Testis (tissue), 2 donors: ENCODE measurements at regions not wholly inside any gene's neighbourhood (a gene's known extent, or its start where the extent isn't known, plus 50 kb on each side); places are given as distances from the start of the nearest gene placed in this dataset.

Experiments
- DNase-seq: peaks from one replicate; pipeline ENCODE4 v3.0.0-alpha.2; 2019
- H3K27ac ChIP-seq, 2 donors: fragments of 200-600 bp; sonication (generic); one replicate each; pipeline ENCODE4 v1.5.1; 2019
- H3K27me3 ChIP-seq: fragments of 200-600 bp; sonication (generic); one replicate; pipeline ENCODE4 v1.5.1; 2019
- H3K36me3 ChIP-seq: fragments of 200-600 bp; sonication (generic); one replicate; pipeline ENCODE4 v1.5.1; 2017; ENCODE audit warnings: low read depth; ENCODE audit errors: missing control alignments
- H3K4me1 ChIP-seq: fragments of 200-600 bp; sonication (generic); one replicate; pipeline ENCODE4 v1.5.1; 2019
- H3K4me3 ChIP-seq, 2 donors: fragments of 200-600 bp; sonication (generic); one replicate each; pipeline ENCODE4 v1.5.1; 2017 to 2019
- H3K9me3 ChIP-seq: fragments of 200-600 bp; sonication (generic); one replicate; pipeline ENCODE4 v1.5.1; 2017
- CTCF ChIP-seq, 3 experiments: fragments of 450-650 bp in 2 of 3; fragments of 200-600 bp in 1 of 3; sonication (generic) in 1 of 3; IDR thresholded peaks; one replicate each; pipeline ENCODE4 v1.5.1; 2016 to 2019; ENCODE audit warnings: antibody characterized with exemption in 3 of 3, mild to moderate bottlenecking in 2 of 3, moderate library complexity in 1 of 3
- POLR2A ChIP-seq: fragments of 450-650 bp; IDR thresholded peaks from one replicate; pipeline ENCODE4 v1.6.1; 2017; ENCODE audit warnings: antibody characterized with exemption, mild to moderate bottlenecking, moderate library complexity
- whole genome bisulfite sequencing, 2 donors: methylation state at CpG; one replicate each; pipeline ENCODE4 v1.1.5; 2018; 5-methylcytosine and 5-hydroxymethylcytosine counted together
- intact Hi-C: fragments of 100-400 bp; cut with DNase I; formaldehyde crosslinking; loops from one replicate; pipeline ENCODE4 v1.15.1; 2023; ENCODE audit warnings: low total_unique reads

- H3K9me3 ChIP-seq: no peaks in the 10 kb centered on the region
- no peaks in the 10 kb centered on the region for H3K4me1 ChIP-seq
- no peaks in the 10 kb centered on the region for H3K27me3 ChIP-seq
- 92 to 96% methylated on average over 3 of the region's 3 CpGs for WGBS, 2 donors
- no peak for DNase-seq
- intact Hi-C loops: no loop called here
- TF ChIP-seq POLR2A: no peak
- TF ChIP-seq CTCF (IDR thresholded peaks at IDR 0.05): no peak
- no peak overlapping the region for H3K27ac ChIP-seq
- no peak overlapping the region for H3K4me3 ChIP-seq
- no peaks in the 10 kb centered on the region for H3K36me3 ChIP-seq
Observed at GRCh38 chr5:142387024-142387682, 62.3 kb upstream of the SPRY4 start.

- TF ChIP-seq CTCF (IDR thresholded peaks at IDR 0.05) (no peak), POLR2A (no peak)
- Histone ChIP-seq H3K36me3 (no peaks in the 10 kb centered on the region), H3K4me3 (no peak overlapping the region), H3K27me3 (no peaks in the 10 kb centered on the region), H3K27ac (no peak overlapping the region), H3K4me1 (no peaks in the 10 kb centered on the region), H3K9me3 (no peaks in the 10 kb centered on the region)
- 57 to 68% methylated on average over 8 of the region's 8 CpGs for WGBS, 2 donors
- intact Hi-C loops: no loop called here
- no peak for DNase-seq
Observed at GRCh38 chr5:142386137-142387023, 61.6 kb upstream of the SPRY4 start.

- Histone ChIP-seq H3K9me3 (no peaks in the 10 kb centered on the region), H3K27me3 (no peaks in the 10 kb centered on the region), H3K4me3 (no peak overlapping the region), H3K36me3 (no peaks in the 10 kb centered on the region), H3K4me1 (no peaks in the 10 kb centered on the region), H3K27ac (no peak overlapping the region)
- 76 to 78% methylated on average over 4 to 5 of the region's 5 CpGs for WGBS, 2 donors
- intact Hi-C loops: no loop called here
- DNase-seq: no peak
- TF ChIP-seq CTCF (IDR thresholded peaks at IDR 0.05) (no peak), POLR2A (no peak)
Observed at GRCh38 chr5:142385194-142385593, 60.4 kb upstream of the SPRY4 start.

GRCh38 chr5:142384014-142384413 lies 59.2 kb upstream of the SPRY4 start:
- Histone ChIP-seq H3K36me3 (no peaks in the 10 kb centered on the region), H3K27me3 (no peaks in the 10 kb centered on the region), H3K4me1 (no peaks in the 10 kb centered on the region), H3K27ac (no peak overlapping the region), H3K4me3 (no peak overlapping the region), H3K9me3 (no peaks in the 10 kb centered on the region)
- WGBS, 2 donors: 87 to 92% methylated on average over 3 of the region's 3 CpGs
- DNase-seq: no peak
- TF ChIP-seq POLR2A (no peak), CTCF (IDR thresholded peaks at IDR 0.05) (no peak)
- intact Hi-C loops: no loop called here
